Neural progenitor cell (in vitro differentiated cells): ENCODE measurements at regions not wholly inside any gene's neighbourhood (a gene's known extent, or its start where the extent isn't known, plus 50 kb on each side); places are given as distances from the start of the nearest gene placed in this dataset.

ENCODE experiments used
- EZH2 ChIP-seq: fragments of 200-600 bp; sonication (generic); IDR thresholded peaks from 2 replicates; pipeline ENCODE4 v1.6.1; 2017; ENCODE audit warnings: antibody characterized with exemption, mild to moderate bottlenecking, moderate library complexity
- EZH2phosphoT487 ChIP-seq: fragments of 200-600 bp; sonication (generic); IDR thresholded peaks from 2 replicates; pipeline ENCODE4 v1.6.1; 2017; ENCODE audit warnings: antibody characterized with exemption
- TF ChIP-seq, protein P1 (sequence below): fragments of 200-600 bp; sonication (generic); IDR thresholded peaks from 2 replicates; pipeline ENCODE4 v1.5.1; 2017; ENCODE audit warnings: antibody characterized with exemption, mild to moderate bottlenecking

GRCh38 chr1:81050390-81050789, 750.3 kb upstream of the ADGRL2 start:
- TF ChIP-seq, protein P1, sequence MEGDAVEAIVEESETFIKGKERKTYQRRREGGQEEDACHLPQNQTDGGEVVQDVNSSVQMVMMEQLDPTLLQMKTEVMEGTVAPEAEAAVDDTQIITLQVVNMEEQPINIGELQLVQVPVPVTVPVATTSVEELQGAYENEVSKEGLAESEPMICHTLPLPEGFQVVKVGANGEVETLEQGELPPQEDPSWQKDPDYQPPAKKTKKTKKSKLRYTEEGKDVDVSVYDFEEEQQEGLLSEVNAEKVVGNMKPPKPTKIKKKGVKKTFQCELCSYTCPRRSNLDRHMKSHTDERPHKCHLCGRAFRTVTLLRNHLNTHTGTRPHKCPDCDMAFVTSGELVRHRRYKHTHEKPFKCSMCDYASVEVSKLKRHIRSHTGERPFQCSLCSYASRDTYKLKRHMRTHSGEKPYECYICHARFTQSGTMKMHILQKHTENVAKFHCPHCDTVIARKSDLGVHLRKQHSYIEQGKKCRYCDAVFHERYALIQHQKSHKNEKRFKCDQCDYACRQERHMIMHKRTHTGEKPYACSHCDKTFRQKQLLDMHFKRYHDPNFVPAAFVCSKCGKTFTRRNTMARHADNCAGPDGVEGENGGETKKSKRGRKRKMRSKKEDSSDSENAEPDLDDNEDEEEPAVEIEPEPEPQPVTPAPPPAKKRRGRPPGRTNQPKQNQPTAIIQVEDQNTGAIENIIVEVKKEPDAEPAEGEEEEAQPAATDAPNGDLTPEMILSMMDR: no peak
- TF ChIP-seq EZH2 (no peak), EZH2phosphoT487 (no peak)
